ENCODE measurements at regions not wholly inside any gene's neighbourhood (a gene's known extent, or its start where the extent isn't known, plus 50 kb on each side); places are given as distances from the start of the nearest gene placed in this dataset.

- peak; percentile 5 for DNase-seq (ENCODE audit: low read depth)
- no peak overlapping the region for H3K4me3 ChIP-seq (ENCODE audit: low read depth, low read length)
- TF ChIP-seq CTCF (IDR thresholded peaks at IDR 0.05; ENCODE audit: insufficient read depth, low read depth, low read length), result no peak
Measured at GRCh38 chrX:113833096-113834055, 750.5 kb upstream of the HTR2C start.

GRCh38 chrX:113828470-113828869, 755.4 kb upstream of the HTR2C start:
- no peak for TF ChIP-seq CTCF (IDR thresholded peaks at IDR 0.05; ENCODE audit: insufficient read depth, low read depth, low read length)
- no peak for DNase-seq (ENCODE audit: low read depth)
- no peak overlapping the region for H3K4me3 ChIP-seq (ENCODE audit: low read depth, low read length)

- no peak overlapping the region for H3K4me3 ChIP-seq (ENCODE audit: low read depth, low read length)
- no peak for DNase-seq (ENCODE audit: low read depth)
- TF ChIP-seq CTCF (IDR thresholded peaks at IDR 0.05; ENCODE audit: insufficient read depth, low read depth, low read length), result no peak
Measured at GRCh38 chrX:113818346-113818745, 765.5 kb upstream of the HTR2C start.

GRCh38 chrX:113804819-113805218, 779.1 kb upstream of the HTR2C start:
- peak; percentile 13 for DNase-seq (ENCODE audit: low read depth)
- TF ChIP-seq CTCF (IDR thresholded peaks at IDR 0.05; ENCODE audit: insufficient read depth, low read depth, low read length), result no peak
- no peak overlapping the region for H3K4me3 ChIP-seq (ENCODE audit: low read depth, low read length)

- DNase-seq (ENCODE audit: low read depth), result no peak
- no peak for TF ChIP-seq CTCF (IDR thresholded peaks at IDR 0.05; ENCODE audit: insufficient read depth, low read depth, low read length)
- H3K4me3 ChIP-seq (ENCODE audit: low read depth, low read length), result no peak overlapping the region
Measured at GRCh38 chrX:113804291-113804690, 779.6 kb upstream of the HTR2C start.

- TF ChIP-seq CTCF (IDR thresholded peaks at IDR 0.05; ENCODE audit: insufficient read depth, low read depth, low read length), result no peak
- no peak overlapping the region for H3K4me3 ChIP-seq (ENCODE audit: low read depth, low read length)
- peak; percentile 25 for DNase-seq (ENCODE audit: low read depth)
Measured at GRCh38 chrX:113802837-113803236, 781.0 kb upstream of the HTR2C start.
